ENCODE measurements at regions not wholly inside any gene's neighbourhood (a gene's known extent, or its start where the extent isn't known, plus 50 kb on each side); places are given as distances from the start of the nearest gene placed in this dataset.
"Not testable (repeated sequence)": the region's sequence is repeated elsewhere in the genome, so short reads cannot be mapped to it uniquely, and the experiment has no call there.

GRCh38 chr2:193024791-193025190, 830.1 kb upstream of the TMEFF2 start:
- DNase-seq (ENCODE audit: low read depth, low spot score) = no peak

DNA sequence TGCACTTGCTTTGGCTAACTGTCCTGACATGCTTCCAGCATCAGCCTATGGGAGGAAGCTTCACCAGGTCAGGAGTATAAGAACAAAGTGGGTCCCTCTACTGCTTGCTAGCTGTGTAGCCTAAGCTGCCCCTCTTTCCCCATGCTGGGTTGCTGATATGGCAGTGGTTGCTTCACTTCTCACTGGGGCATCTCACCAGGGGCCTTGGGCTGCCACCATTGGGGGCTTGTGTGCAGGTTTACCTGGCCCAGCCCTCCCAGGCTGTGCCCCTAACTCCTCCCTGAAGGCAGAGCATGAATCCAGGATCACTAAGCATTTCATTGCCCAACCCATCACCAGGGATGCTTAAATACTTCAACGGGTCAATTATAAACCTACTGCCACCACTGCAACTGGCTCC, 817.1 kb upstream of the TMEFF2 start:
- DNase-seq (ENCODE audit: low read depth, low spot score) = no peak

- no peak for DNase-seq (ENCODE audit: low read depth, low spot score)
These were observed 798.3 kb upstream of the TMEFF2 start for GRCh38 chr2:192993059-192993458.

DNA sequence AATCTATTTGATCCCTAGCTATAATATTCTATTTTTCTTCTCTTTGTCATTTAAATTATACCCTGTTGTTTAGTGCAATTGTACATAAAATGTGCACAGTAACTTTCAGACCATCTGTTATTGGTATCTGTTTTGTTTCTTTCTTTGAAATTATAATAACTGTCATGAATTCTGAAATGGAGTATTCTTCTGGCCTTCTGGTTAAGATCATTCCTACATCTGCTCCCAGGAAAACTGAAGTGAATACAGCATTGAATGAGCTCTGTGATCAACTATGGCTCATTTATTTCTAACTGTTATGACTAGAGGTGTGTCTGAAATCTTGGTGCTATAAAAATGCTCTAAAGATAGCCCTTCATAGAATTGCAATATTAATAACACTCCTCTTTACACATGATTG, 788.4 kb upstream of the TMEFF2 start:
- DNase-seq (ENCODE audit: low read depth, low spot score) = no peak

DNA sequence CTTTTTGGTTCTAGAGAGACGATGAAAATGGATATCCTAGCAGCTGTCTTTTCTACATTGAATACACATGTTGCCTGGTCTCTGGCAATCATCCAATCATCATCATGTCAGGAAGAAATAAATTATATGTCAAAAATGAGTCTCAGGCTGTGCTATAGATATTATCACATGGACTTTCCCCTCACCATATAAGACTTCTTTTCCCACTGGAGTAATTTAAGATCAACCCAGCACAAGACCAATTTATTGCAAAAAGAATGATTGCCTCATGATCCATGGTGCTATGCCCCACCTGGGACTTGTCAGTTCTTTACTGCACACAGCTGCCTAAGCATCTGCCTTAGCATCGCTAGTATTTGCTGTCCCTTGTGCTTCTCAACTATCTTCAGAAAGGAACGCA, 783.7 kb upstream of the TMEFF2 start:
- no peak for DNase-seq (ENCODE audit: low read depth, low spot score)

DNA sequence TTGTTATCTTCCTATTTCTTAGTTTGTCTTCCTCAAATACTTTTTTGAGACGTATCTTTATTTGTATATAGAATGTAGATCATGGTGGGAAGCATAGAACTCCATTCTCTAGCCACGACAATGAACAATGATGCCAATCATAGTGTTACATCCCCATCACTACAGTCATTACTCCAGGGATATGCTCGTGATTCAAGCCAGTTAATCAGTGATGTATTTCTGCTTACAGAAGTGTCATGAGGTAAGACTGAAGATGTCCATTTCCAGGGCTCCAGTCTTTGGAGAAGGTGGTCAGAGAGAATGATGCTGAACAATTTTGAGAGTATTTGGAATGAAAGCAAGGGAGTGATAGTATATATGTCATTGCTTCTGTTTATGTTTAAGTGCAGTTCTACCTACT, 777.2 kb upstream of the TMEFF2 start:
- DNase-seq (ENCODE audit: low read depth, low spot score) = no peak

DNA sequence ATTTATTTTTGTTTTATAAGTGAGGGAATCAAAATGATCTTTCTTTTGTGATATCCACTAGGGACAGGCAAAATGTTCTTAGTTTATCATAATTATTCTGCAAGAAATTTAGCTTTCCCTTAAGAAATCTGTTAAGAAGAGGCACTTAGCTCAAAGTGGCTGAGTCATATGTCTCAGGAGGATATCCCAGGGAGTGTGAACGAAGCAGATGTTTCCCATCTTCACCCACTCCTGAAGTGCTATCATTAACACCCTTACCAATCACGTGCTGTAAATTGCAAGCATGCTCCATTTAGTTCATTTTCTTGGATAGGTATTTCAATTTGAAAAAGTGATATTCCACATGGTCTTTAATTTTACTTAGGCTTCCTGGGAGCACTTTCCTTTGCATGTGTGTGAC, 774.3 kb upstream of the TMEFF2 start:
- no peak for DNase-seq (ENCODE audit: low read depth, low spot score)

DNA sequence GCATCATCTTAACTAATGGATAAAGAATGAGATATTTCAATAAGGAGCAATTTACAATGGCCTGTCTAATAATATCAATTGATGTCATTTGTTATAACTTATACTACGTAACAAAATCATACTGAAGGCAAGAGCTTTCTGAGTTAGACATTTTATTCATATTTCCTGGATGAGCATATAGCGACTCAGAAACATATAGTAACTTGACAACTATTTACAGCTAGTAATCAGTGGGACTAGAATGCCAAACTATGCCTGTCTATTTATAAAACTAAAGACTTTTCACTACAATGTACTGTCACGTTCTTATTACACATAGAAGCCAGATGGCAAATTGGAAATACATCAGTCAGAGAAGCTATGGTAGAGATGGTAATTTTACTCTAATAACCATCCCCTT, 766.2 kb upstream of the TMEFF2 start:
- DNase-seq (ENCODE audit: low read depth, low spot score) = no peak

DNA sequence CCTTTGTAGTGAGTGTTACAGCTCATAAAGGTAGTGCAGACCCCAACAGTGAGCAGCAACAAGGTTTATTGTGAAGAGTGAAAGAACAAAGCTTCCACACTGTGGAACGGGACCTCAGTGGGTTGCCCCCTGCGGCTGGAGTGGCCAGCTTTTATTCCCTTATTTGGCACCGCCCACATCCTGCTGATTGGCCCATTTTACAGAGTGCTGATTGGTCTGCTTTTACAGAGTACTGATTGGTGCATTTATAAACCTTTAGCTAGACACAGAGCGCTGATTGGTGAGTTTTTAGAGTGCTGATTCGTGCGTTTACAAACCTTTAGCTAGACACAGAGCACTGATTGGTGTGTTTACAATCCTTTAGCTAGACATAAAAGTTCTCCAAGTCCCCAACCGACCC, 763.9 kb upstream of the TMEFF2 start:
- not testable (repeated sequence) for DNase-seq (ENCODE audit: low read depth, low spot score)

DNA sequence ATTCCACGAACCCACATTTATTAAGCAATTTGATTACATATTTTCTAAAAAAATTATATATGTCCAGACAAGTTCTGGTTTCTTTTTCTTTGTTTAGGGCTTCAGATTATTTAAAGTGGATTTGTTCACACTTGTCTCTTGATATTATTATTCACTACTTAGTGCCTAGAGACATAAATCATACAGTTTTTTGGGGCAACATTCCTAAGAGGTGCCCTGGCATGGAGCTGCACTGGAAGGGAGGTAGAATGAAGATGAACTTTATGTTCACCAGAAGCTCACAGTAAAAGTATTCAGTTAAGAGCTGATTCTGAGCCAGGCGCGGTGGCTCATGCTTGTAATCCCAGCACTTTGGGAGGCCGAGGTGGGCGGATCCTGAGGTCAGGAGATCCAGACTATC, 762.7 kb upstream of the TMEFF2 start:
- no peak for DNase-seq (ENCODE audit: low read depth, low spot score)

DNA sequence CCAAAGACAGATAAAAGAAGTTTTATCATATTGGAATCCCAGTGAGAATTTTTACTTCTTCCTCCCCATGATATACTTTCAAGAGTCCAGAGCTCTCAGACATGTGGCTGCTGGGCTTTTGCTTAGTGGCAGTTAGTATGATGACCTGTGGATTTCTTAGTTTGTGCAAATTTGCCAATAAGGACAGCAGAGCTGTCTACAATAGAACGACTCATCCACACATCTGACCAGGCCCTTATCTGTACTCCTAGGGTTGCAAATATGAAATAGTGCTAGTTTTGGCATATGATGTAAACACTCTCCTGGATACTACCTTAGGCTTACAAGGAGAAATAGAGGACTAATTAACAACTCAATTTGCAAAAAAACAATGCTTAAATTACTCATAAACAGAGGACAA, 758.4 kb upstream of the TMEFF2 start:
- no peak for DNase-seq (ENCODE audit: low read depth, low spot score)

- no peak for DNase-seq (ENCODE audit: low read depth, low spot score)
These were observed 757.5 kb upstream of the TMEFF2 start for GRCh38 chr2:192952245-192952644.

DNA sequence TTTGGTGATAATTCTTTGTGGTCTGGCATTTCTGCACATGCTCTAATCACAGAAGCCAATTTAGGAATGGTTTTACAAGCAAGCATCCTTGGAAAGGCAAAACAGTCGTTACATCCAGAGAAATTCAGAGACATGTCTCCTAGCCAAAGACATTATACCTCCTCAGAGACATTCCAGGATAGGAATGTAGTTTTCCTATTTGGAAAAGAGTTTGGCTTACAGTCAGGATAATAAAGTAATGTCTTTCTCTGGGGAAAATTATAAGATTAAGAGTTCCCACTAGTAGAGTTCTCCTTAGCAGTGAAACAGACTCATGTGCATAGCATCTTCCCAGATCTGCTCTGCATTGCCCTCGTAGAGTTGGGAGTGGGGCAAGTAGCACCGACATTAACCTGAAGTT, 753.6 kb upstream of the TMEFF2 start:
- no peak for DNase-seq (ENCODE audit: low read depth, low spot score)

GRCh38 chr2:192947352-192947751, 752.6 kb upstream of the TMEFF2 start:
- DNase-seq (ENCODE audit: low read depth, low spot score) = no peak

GRCh38 chr2:192940767-192941166, 746.0 kb upstream of the TMEFF2 start:
- no peak for DNase-seq (ENCODE audit: low read depth, low spot score)

DNA sequence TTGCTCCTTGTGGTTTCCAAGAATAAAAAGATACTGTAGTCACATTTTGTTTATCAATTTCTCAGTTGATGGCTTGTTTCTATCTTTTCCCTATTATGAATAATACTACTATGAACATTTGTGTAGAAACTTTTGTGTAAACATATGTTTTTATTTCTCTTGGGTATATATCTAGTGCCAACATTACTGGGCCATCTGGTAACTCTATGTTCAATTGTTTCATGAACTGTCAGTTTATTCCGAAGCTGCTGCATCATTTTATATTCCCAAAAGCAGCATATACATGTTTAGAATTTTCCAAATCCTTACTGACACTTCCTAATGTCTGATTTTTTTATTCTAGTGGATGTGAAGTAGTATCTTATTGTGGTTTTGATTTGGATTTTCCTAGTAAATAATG, 737.6 kb upstream of the TMEFF2 start:
- no peak for DNase-seq (ENCODE audit: low read depth, low spot score)

DNA sequence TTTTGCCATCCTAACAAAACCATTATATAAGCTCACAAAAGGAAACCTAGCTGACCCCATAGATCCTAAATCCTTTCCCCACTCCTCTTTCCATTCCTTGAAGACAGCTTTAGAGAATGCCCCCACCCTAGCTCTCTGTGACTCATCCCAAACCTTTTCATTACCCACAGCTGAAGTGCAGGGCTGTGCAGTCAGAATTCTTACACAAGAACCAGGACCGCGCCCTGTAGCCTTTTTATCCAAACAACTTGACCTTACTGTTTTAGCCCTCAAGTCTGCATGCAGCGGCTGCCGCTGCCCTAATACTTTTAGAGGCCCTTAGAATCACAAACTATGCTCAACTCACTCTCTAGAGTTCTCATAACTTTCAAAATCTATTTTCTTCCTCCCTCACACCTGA, 726.9 kb upstream of the TMEFF2 start:
- DNase-seq (ENCODE audit: low read depth, low spot score) = not testable (repeated sequence)

DNA sequence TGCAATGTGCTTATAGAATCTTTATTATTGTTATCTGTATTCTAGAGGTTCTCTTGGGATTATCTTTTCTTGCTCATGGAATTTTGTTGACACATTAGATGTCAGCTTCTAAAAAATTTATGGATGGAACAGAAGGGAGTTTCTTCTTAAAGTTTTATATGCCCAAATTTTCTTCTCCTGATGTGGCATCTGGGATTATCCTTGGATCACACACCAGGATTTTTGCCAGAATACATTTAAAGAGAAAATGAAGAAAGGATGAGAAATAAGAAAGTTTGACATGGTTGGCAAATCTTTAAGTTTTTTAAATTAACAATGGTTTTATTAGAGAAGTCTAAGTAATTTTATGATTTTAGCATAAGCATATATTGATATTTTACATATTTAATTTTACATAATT, 706.7 kb upstream of the TMEFF2 start:
- DNase-seq (ENCODE audit: low read depth, low spot score) = no peak

- DNase-seq (ENCODE audit: low read depth, low spot score) = no peak
These were observed 704.7 kb upstream of the TMEFF2 start for GRCh38 chr2:192899466-192899865.

DNA sequence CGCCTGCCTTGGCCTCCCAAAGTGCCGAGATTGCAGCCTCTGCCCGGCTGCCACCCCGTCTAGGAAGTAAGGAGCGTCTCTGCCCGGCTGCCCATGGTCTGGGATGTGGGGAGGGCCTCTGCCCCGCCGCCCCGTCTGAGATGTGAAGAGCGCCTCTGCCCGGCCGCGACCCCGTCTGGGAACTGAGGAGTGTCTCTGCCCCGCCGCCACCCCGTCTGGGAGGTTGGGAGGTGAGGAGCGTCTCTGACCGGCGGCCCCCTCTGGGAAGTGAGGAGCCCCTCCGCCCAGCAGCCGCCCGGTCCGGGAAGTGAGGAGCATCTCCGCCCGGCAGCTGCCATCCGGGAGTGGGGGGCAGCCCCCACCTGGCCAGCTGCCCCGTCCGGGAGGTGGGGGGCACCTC, 699.2 kb upstream of the TMEFF2 start:
- not testable (repeated sequence) for DNase-seq (ENCODE audit: low read depth, low spot score)

DNA sequence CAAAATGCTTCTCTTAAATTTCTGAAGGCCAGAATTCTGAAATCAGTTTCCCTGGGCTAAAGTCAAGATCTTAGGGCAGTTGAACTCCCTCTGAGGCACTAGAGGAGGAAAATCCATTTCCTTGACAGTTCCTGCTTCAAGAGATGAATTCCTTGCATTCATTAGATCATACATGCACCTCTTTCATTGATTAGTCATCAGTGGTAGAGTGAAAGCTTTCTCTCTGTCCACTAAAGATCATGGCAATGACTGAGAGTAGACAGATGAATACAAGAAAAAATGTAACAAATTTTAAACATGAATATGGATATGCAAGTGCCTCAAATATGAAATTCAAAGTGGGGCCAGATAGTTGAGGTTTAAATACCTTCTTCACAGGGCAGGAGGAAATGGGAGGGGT, 693.4 kb upstream of the TMEFF2 start:
- no peak for DNase-seq (ENCODE audit: low read depth, low spot score)

GRCh38 chr2:192887337-192887736, 692.6 kb upstream of the TMEFF2 start:
- no peak for DNase-seq (ENCODE audit: low read depth, low spot score)

DNA sequence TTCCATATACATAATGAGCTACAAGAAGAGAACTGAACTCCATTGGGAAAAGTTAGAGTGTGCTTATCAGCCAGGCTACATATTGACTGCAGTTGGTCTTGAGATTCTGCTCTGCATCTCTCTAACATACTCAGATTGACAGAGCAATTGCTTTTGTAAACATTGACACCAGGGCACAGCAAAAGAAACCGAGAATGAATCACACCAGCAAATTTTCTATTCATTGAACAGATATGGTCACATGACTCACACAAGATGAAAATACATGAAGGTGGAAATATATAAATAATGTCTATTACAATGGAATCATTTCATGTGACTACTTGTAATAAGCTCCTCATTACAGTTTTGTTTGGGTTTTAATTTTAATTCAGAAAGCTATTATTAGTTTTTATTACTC, 691.9 kb upstream of the TMEFF2 start:
- DNase-seq (ENCODE audit: low read depth, low spot score) = no peak

GRCh38 chr2:192885569-192886160, 690.9 kb upstream of the TMEFF2 start:
- no peak for DNase-seq (ENCODE audit: low read depth, low spot score)

All from astrocyte of the hippocampus (primary cell).